ENCODE measurements at regions not wholly inside any gene's neighbourhood (a gene's known extent, or its start where the extent isn't known, plus 50 kb on each side); places are given as distances from the start of the nearest gene placed in this dataset.

- DNase-seq (ENCODE audit: low read depth): no peak
- H3K4me3 ChIP-seq (ENCODE audit: low read depth, low read length): no peak overlapping the region
Measured at GRCh38 chr13:83281654-83282053, 600.6 kb downstream of the SLITRK1 start.

DNA sequence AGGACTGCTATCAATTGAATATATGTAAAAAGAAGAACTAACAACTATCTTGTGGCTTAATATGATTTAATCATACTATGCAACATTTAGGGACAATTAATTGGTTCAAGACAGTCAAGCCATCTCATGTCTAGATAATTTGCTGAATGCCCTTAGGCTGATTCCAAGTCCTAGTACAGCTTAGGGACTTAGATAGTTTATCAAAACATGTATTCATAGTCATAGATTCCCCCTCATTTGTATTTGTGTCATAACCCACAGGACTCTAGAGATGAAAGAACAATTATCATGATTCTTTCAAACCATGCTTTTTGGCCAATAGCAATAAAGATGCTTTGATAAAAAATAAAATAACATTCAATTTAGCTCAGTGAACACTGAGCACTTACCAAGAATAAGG, 607.6 kb downstream of the SLITRK1 start:
- no peak overlapping the region for H3K4me3 ChIP-seq (ENCODE audit: low read depth, low read length)
- no peak for DNase-seq (ENCODE audit: low read depth)

DNA sequence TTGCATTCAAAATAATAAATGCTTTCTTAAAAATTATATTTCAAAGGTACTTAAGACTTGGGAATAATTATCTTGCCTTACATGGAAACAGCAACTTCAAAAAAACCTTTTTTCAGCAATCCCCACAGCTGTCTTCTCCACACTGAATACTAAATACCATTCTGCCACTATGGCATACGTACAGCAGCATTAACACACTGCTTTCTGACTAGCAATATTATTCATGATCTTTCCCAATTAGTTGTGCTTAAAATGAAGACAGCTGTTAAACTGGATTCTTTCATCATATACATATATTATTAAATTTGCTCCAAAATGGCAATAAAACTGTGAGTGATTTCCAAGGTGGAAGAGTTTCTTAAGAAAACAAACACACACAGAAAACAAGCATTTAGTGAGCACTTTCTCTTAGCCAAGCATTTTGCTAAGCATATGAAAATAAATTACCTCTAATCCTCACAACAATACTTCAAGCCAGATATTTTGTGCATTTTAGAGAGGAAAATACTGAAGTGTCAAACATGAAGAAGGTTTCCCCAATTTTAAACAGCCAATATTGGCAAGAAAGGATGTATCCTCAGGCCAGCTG, 609.5 kb downstream of the SLITRK1 start:
- no peak for DNase-seq (ENCODE audit: low read depth)
- no peak overlapping the region for H3K4me3 ChIP-seq (ENCODE audit: low read depth, low read length)

- DNase-seq (ENCODE audit: low read depth): no peak
- no peak overlapping the region for H3K4me3 ChIP-seq (ENCODE audit: low read depth, low read length)
Measured at GRCh38 chr13:83272076-83272475, 610.2 kb downstream of the SLITRK1 start.

GRCh38 chr13:83265279-83265678, 617.0 kb downstream of the SLITRK1 start:
- DNase-seq (ENCODE audit: low read depth): no peak
- no peak overlapping the region for H3K4me3 ChIP-seq (ENCODE audit: low read depth, low read length)

- H3K4me3 ChIP-seq (ENCODE audit: low read depth, low read length): no peak overlapping the region
- no peak for DNase-seq (ENCODE audit: low read depth)
Measured at GRCh38 chr13:83248751-83249150, 633.5 kb downstream of the SLITRK1 start.

GRCh38 chr13:83232626-83233025, 649.6 kb downstream of the SLITRK1 start:
- DNase-seq (ENCODE audit: low read depth): no peak
- no peak overlapping the region for H3K4me3 ChIP-seq (ENCODE audit: low read depth, low read length)

DNA sequence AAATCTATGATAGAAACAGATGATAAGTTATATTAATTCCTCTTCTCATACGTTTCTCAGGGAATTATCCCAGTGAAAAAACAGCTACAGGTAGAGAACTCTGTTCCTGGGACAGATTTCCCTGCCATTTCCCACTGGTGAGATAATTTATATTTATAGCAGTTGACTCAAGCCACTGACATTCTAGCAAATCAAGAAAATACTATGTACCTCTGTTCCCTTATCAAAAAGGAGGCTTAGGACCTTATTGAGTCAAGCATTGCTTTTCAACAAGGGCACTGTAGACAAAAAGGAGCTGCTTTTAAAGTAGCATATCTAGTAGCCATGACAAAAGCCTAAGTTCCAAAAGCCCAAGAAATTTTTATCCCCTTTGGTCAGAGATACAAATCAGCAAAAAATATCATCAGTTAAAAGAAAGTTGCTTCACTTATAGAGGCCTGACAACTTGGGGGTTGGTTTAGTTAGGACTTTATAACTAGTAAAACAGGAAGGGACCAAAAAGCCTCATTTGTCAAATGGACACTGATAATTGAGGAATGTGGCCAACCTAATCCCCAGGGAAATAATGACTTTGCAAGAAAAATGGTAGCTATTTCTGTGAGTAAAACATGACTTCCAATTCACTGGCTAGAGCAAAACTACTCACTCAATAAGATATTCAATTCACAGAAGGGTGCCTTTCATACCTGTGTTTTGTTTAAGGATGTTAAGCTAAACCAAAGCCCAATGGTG, 652.5 kb downstream of the SLITRK1 start:
- DNase-seq (ENCODE audit: low read depth): no peak

DNA sequence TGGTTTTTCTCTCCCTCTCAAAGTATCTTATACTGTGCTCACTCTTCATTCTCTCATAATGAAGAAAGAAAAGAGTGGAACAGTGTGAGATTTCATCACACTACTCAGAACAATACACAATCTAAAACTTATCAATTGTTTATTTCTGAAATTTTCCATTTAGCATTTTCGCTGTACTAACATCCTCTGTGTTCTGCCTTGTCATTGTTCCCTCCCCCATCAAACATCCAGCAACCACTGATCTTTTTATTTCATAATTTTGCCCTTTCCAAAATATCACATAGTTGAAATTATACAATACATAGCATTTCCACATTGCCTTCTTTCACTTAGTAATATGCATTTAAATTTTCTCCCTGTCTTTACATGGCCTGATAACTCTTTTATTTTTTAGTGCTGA, 658.7 kb downstream of the SLITRK1 start:
- no peak for DNase-seq (ENCODE audit: low read depth)
- no peak overlapping the region for H3K4me3 ChIP-seq (ENCODE audit: low read depth, low read length)

More for the DNA sequence above, 652.5 kb downstream of the SLITRK1 start:
- no peak overlapping the region for H3K4me3 ChIP-seq (ENCODE audit: low read depth, low read length)

DNA sequence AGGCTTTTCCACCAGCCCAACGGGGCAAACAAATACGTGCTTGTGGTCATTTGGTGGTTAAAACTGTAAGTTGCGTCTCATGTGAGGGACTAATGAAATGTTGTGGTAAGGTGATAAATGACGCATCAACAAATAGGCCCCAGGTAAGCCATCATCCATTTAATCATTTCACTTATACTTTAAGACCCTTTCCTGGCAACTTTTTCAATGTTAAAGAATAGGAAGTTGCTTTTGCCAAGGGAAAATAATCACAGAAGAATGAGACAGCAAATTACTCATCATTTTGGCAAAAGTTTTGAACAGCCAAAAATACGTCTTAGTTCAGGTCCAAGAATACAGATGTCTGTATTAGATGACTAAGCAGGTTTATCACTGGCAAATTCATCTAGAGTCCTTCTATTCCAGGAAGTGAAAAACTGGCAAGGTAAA, 660.4 kb downstream of the SLITRK1 start:
- H3K4me3 ChIP-seq (ENCODE audit: low read depth, low read length): no peak overlapping the region
- DNase-seq (ENCODE audit: low read depth): peak; percentile 77

DNA sequence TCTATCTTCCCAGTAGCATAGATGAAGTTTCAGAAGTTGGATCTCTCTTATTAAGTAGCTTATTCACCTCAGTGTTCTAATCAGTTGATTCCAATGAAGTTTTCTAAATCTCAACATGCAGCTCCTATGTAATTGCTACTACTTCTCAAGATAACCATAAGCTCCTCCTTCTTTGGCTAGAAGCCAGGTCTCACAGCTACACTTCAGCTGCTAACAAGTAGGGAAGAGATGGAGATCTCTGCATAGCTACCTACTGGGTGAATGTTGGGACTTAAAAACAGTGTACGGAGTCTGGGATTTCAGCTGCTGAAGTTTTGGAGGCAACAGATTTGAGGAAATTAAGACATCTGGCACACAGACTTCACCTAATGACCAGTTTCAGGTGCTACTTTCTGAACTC, 661.0 kb downstream of the SLITRK1 start:
- DNase-seq (ENCODE audit: low read depth): no peak

GRCh38 chr13:83220241-83220640, 662.0 kb downstream of the SLITRK1 start:
- no peak overlapping the region for H3K4me3 ChIP-seq (ENCODE audit: low read depth, low read length)
- DNase-seq (ENCODE audit: low read depth): no peak

More for the DNA sequence above, 661.0 kb downstream of the SLITRK1 start:
- no peak overlapping the region for H3K4me3 ChIP-seq (ENCODE audit: low read depth, low read length)

- no peak for DNase-seq (ENCODE audit: low read depth)
- H3K4me3 ChIP-seq (ENCODE audit: low read depth, low read length): no peak overlapping the region
Measured at GRCh38 chr13:83219832-83220231, 662.4 kb downstream of the SLITRK1 start.

- no peak for DNase-seq (ENCODE audit: low read depth)
- H3K4me3 ChIP-seq (ENCODE audit: low read depth, low read length): no peak overlapping the region
Measured at GRCh38 chr13:83216479-83217245, 665.6 kb downstream of the SLITRK1 start.

GRCh38 chr13:83215627-83216026, 666.6 kb downstream of the SLITRK1 start:
- no peak overlapping the region for H3K4me3 ChIP-seq (ENCODE audit: low read depth, low read length)
- peak; percentile 45 for DNase-seq (ENCODE audit: low read depth)

- H3K4me3 ChIP-seq (ENCODE audit: low read depth, low read length): no peak overlapping the region
- DNase-seq (ENCODE audit: low read depth): no peak
Measured at GRCh38 chr13:83214452-83214851, 667.8 kb downstream of the SLITRK1 start.

DNA sequence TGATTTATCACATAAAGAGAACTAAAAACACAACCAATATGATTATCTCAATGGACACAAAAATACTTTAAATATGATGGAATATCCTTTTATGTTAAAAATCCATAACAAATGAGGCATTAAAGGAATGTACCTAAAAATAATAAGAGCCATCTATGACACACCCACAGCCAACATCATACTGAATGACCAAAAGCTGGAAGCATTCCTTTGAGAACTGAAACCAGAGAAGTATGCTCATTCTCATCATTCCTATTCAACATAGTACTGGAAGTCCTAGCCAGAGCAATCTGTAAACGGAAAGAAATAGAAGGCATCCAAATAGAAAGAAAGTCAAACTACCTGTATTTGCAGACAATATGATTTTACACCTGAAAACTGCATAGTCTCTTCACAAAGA, 671.0 kb downstream of the SLITRK1 start:
- no peak for DNase-seq (ENCODE audit: low read depth)
- H3K4me3 ChIP-seq (ENCODE audit: low read depth, low read length): no peak overlapping the region

- no peak for DNase-seq (ENCODE audit: low read depth)
Measured at GRCh38 chr13:83204886-83205285, 677.4 kb downstream of the SLITRK1 start.

DNA sequence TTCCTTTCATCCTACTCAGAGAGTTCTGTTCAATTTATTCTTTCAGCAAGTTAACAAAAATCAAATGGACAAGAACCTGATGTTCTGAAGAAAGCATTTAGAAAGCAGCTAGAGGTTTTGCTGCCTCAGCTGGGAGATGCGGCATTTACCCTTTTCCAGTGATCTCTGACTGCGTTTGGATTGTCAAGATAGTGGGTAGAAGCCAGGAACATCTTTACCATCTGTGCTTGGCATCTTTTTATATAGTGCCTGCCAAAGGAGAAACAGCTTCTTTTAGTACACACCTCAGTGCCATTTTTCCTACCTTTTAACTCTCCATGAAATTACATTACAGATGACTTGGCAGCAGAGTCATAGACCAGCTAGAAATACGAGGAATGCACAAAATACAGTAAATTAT, 680.8 kb downstream of the SLITRK1 start:
- H3K4me3 ChIP-seq (ENCODE audit: low read depth, low read length): no peak overlapping the region
- DNase-seq (ENCODE audit: low read depth): no peak

More at GRCh38 chr13:83204886-83205285, 677.4 kb downstream of the SLITRK1 start:
- H3K4me3 ChIP-seq (ENCODE audit: low read depth, low read length): no peak overlapping the region

DNA sequence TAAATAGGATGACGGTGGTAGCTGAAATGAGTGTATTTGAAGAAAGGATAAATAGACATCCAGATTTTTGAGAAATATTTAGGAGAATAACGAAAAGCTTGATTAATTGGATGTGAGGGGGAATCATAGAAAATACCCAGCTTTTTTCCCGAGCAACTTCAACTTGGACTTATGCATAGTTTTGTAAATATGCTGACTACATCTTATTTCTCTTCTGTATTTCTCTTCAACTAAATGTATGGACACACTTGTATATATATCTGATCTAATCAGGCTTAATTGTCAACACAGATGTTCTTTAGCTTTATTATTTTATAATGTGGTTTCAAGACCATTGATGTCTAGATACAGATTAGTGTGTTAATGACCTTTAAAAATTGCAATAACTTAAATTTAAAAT, 685.0 kb downstream of the SLITRK1 start:
- no peak for DNase-seq (ENCODE audit: low read depth)

More for the DNA sequence above, 685.0 kb downstream of the SLITRK1 start:
- no peak overlapping the region for H3K4me3 ChIP-seq (ENCODE audit: low read depth, low read length)
